H1 (cell line): ENCODE measurements at regions not wholly inside any gene's neighbourhood (a gene's known extent, or its start where the extent isn't known, plus 50 kb on each side); places are given as distances from the start of the nearest gene placed in this dataset.

Source experiments
- ASH2L ChIP-seq: fragments of 200-600, 300-600 bp; sonication (generic); IDR thresholded peaks from one replicate; pipeline ENCODE4 v1.7.1; 2017; ENCODE audit warnings: low read length
- CHD7 ChIP-seq: fragments of 300-600 bp; sonication (generic); IDR thresholded peaks from 2 replicates; pipeline ENCODE4 v1.7.1; 2012; ENCODE audit warnings: low read length, moderate library complexity, mild to moderate bottlenecking, inconsistent platforms; ENCODE audit not compliant: insufficient replicate concordance
- KDM4A ChIP-seq: IDR thresholded peaks from one replicate; pipeline ENCODE4 v1.7.1; 2012; ENCODE audit warnings: low read depth, mild to moderate bottlenecking, moderate library complexity, low read length, inconsistent platforms; ENCODE audit not compliant: severe bottlenecking
- NANOG ChIP-seq: IDR thresholded peaks from 2 replicates; pipeline ENCODE4 v1.6.1; 2011; ENCODE audit warnings: low read length, low read depth, mild to moderate bottlenecking, inconsistent platforms; ENCODE audit not compliant: insufficient read depth, poor library complexity, severe bottlenecking
- NRF1 ChIP-seq: IDR thresholded peaks from 2 replicates; pipeline ENCODE4 v1.6.1; 2011; ENCODE audit warnings: mild to moderate bottlenecking, low read depth, low read length, improper control_type of control experiment
- POLR2A ChIP-seq, 2 experiments: IDR thresholded peaks; 1 replicate in 1 of 2; 2 replicates in 1 of 2; pipeline ENCODE4 v1.6.1; 2011; ENCODE audit warnings: low read depth in 2 of 2, low read length in 2 of 2, mild to moderate bottlenecking in 2 of 2; ENCODE audit errors: control extremely low read depth in 1 of 2
- RNF2 ChIP-seq: fragments of 200-900, 300-1000 bp; sonication (generic); IDR thresholded peaks from 2 replicates; pipeline ENCODE4 v1.7.1; 2016; ENCODE audit warnings: borderline replicate concordance, low read depth, mild to moderate bottlenecking, antibody characterized with exemption, low read length; ENCODE audit not compliant: poor library complexity, severe bottlenecking; ENCODE audit errors: missing control alignments
- RXRA ChIP-seq: IDR thresholded peaks from 2 replicates; pipeline ENCODE4 v1.6.1; 2011; ENCODE audit warnings: low read depth, mild to moderate bottlenecking, low read length, moderate library complexity; ENCODE audit not compliant: insufficient read depth
- SIRT6 ChIP-seq: IDR thresholded peaks from one replicate; pipeline ENCODE4 v1.7.1; 2012; ENCODE audit warnings: low read length, inconsistent platforms
- SIX5 ChIP-seq: IDR thresholded peaks from 2 replicates; pipeline ENCODE4 v1.6.1; 2011; ENCODE audit warnings: mild to moderate bottlenecking, low read depth, low read length
- SP1 ChIP-seq: IDR thresholded peaks from 2 replicates; pipeline ENCODE4 v1.6.1; 2011; ENCODE audit warnings: low read depth, low read length
- TEAD4 ChIP-seq: IDR thresholded peaks from 2 replicates; pipeline ENCODE4 v1.6.1; 2012; ENCODE audit warnings: low read depth, low read length, inconsistent platforms, mixed read lengths

GRCh38 chr4:134936014-134936413, 734.4 kb upstream of the PABPC4L start (continued):
- no peak for TF ChIP-seq CHD7
- no peak for TF ChIP-seq ASH2L
- TF ChIP-seq SIX5: no peak
- no peak for TF ChIP-seq RNF2
- TF ChIP-seq KDM4A: no peak
- no peak for TF ChIP-seq SIRT6
- no peak for TF ChIP-seq POLR2A (IDR thresholded peaks at IDR 0.05; ENCODE audit: control extremely low read depth in 1 of 2, low read depth in 2 of 2, low read length in 2 of 2)
- TF ChIP-seq NRF1: no peak
- no peak for TF ChIP-seq RXRA
- no peak for TF ChIP-seq TEAD4
- TF ChIP-seq SP1: no peak
- no peak for TF ChIP-seq NANOG
